HEK293 (cell line): ENCODE measurements at regions not wholly inside any gene's neighbourhood (a gene's known extent, or its start where the extent isn't known, plus 50 kb on each side); places are given as distances from the start of the nearest gene placed in this dataset.

Source experiments
- CTCF ChIA-PET: fragments of 350-600 bp; formaldehyde crosslinking; extraction: SDS; loops from one replicate; lab custom pipeline; 2021; ENCODE audit warnings: antibody characterized with exemption; lab: Yijun Ruan, JAX
- POLR2A ChIA-PET: fragments of 300-600 bp; formaldehyde crosslinking; extraction: SDS; loops from one replicate; lab custom pipeline; 2020; ENCODE audit warnings: antibody characterized with exemption, inconsistent platforms; lab: Yijun Ruan, JAX
- H3K27ac ChIP-seq: fragments of 200-500 bp; sonication (Bioruptor generic); 2 replicates; pipeline ENCODE4 v1.5.1; 2014; ENCODE audit warnings: low read depth, low read length, control low read depth, inconsistent platforms; ENCODE audit errors: extremely low read depth
- H3K36me3 ChIP-seq, 2 experiments: fragments of 200-500 bp in 1 of 2; sonication (Bioruptor generic) in 1 of 2; 1 replicate in 1 of 2; 2 replicates in 1 of 2; pipeline ENCODE4 v1.5.1; 2014 to 2017; ENCODE audit warnings: inconsistent platforms in 2 of 2, low read length in 2 of 2; ENCODE audit not compliant: control insufficient read depth in 2 of 2, insufficient read depth in 1 of 2
- H3K4me1 ChIP-seq: fragments of 200-500 bp; sonication (Bioruptor generic); 2 replicates; pipeline ENCODE4 v1.5.1; 2014; ENCODE audit warnings: mild to moderate bottlenecking, low read length, inconsistent platforms; ENCODE audit not compliant: control insufficient read depth, insufficient read depth
- H3K4me3 ChIP-seq: 2 replicates; pipeline ENCODE4 v1.5.1; 2011; ENCODE audit warnings: low read depth, mild to moderate bottlenecking, control low read depth, low read length, moderate library complexity
- H3K9me3 ChIP-seq: fragments of 200-500 bp; sonication (Bioruptor generic); 2 replicates; pipeline ENCODE4 v1.5.1; 2014; ENCODE audit warnings: low read depth, low read length, inconsistent platforms; ENCODE audit not compliant: control insufficient read depth, insufficient read depth
- GLI4 ChIP-seq: fragments of 450-650 bp; formaldehyde crosslinking; IDR thresholded peaks from 2 replicates; pipeline ENCODE4 v1.5.1; 2016; ENCODE audit warnings: missing biosample characterization, missing genetic modification characterization
- KLF7 ChIP-seq: fragments of 450-650 bp; formaldehyde crosslinking; IDR thresholded peaks from 2 replicates; pipeline ENCODE4 v1.5.1; 2016; ENCODE audit warnings: missing biosample characterization, missing genetic modification characterization, borderline replicate concordance
- PRDM1 ChIP-seq: fragments of 450-650 bp; formaldehyde crosslinking; IDR thresholded peaks from 2 replicates; pipeline ENCODE4; 2016; ENCODE audit warnings: missing biosample characterization, missing genetic modification characterization
- YY2 ChIP-seq: fragments of 450-650 bp; formaldehyde crosslinking; IDR thresholded peaks from 2 replicates; pipeline ENCODE4 v1.5.1; 2016; ENCODE audit warnings: missing biosample characterization, missing genetic modification characterization
- ZBTB7A ChIP-seq: fragments of 450-650 bp; formaldehyde crosslinking; IDR thresholded peaks from 2 replicates; pipeline ENCODE4 v1.5.1; 2016; ENCODE audit warnings: low read depth, missing biosample characterization, missing genetic modification characterization
- ZNF140 ChIP-seq: fragments of 450-650 bp; formaldehyde crosslinking; IDR thresholded peaks from 2 replicates; pipeline ENCODE4 v1.5.1; 2016; ENCODE audit warnings: missing biosample characterization, missing genetic modification characterization
- ZNF248 ChIP-seq: fragments of 450-650 bp; formaldehyde crosslinking; IDR thresholded peaks from 2 replicates; pipeline ENCODE4 v1.5.1; 2017; ENCODE audit warnings: missing biosample characterization, missing genetic modification characterization
- ZNF311 ChIP-seq: fragments of 450-650 bp; formaldehyde crosslinking; IDR thresholded peaks from 2 replicates; pipeline ENCODE4 v1.5.1; 2017; ENCODE audit warnings: missing biosample characterization, missing genetic modification characterization, borderline replicate concordance
- ZNF76 ChIP-seq: fragments of 450-650 bp; formaldehyde crosslinking; IDR thresholded peaks from 2 replicates; pipeline ENCODE4; 2016; ENCODE audit warnings: low read depth, missing biosample characterization, missing genetic modification characterization, borderline replicate concordance
- TF ChIP-seq, protein P1 (sequence below): fragments of 450-650 bp; formaldehyde crosslinking; IDR thresholded peaks from 2 replicates; pipeline ENCODE4 v1.5.1; 2016; ENCODE audit warnings: missing biosample characterization, missing genetic modification characterization, borderline replicate concordance
- TF ChIP-seq, protein P2 (sequence below): IDR thresholded peaks from 2 replicates; pipeline ENCODE4 v1.6.1; 2011; ENCODE audit warnings: mild to moderate bottlenecking, low read depth, low read length, borderline replicate concordance
- TF ChIP-seq, protein P3 (sequence below): fragments of 450-650 bp; formaldehyde crosslinking; IDR thresholded peaks from 2 replicates; pipeline ENCODE4 v1.5.1; 2016; ENCODE audit warnings: missing biosample characterization, missing genetic modification characterization
- TF ChIP-seq, protein P4 (sequence below): fragments of 450-650 bp; formaldehyde crosslinking; conservative IDR thresholded peaks from 2 replicates; pipeline ENCODE4 v1.5.1; 2016; ENCODE audit warnings: low read depth, missing biosample characterization, missing genetic modification characterization
- TF ChIP-seq, protein P5 (sequence below): fragments of 450-650 bp; formaldehyde crosslinking; IDR thresholded peaks from 2 replicates; pipeline ENCODE4 v1.5.1; 2016; ENCODE audit warnings: missing biosample characterization, missing genetic modification characterization

DNA sequence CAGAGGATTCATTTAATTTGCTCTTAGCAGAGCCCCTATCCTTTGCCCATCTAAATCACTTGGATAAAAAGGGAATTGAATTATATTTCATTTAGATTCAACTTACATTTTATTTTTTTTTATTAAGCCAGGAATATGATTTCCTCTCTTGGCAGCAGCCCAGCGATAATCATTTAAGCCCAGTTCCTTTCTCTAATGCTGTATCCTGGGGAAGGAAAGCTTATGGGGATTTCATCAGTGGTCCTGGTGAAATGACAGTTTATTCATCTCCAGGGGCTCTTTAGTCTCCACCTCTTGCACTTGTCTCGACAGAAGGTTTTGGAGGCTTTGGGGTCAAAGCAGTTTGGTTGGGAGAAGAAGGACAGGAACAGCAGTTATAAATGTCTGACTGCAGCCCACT, 50.4 kb upstream of the LRRC8D start:
- H3K9me3 ChIP-seq = no peaks in the 10 kb centered on the region
- no peak overlapping the region for H3K4me3 ChIP-seq
- no peak overlapping the region for H3K27ac ChIP-seq
- POLR2A ChIA-PET = no interaction called here
- no peaks in the 10 kb centered on the region for H3K4me1 ChIP-seq
- CTCF ChIA-PET = interaction anchor here (1.9 kb wide), 1 partner anchor 8 kb away, joined by 10 read pairs; no protein-coding TSS in a partner anchor
- no peak for TF ChIP-seq ZNF140 (tag by site-specific recombination)
- no peak for TF ChIP-seq ZNF76 (tag by site-specific recombination)
- no peak for TF ChIP-seq ZNF311 (tag by site-specific recombination)
- TF ChIP-seq, protein P1, sequence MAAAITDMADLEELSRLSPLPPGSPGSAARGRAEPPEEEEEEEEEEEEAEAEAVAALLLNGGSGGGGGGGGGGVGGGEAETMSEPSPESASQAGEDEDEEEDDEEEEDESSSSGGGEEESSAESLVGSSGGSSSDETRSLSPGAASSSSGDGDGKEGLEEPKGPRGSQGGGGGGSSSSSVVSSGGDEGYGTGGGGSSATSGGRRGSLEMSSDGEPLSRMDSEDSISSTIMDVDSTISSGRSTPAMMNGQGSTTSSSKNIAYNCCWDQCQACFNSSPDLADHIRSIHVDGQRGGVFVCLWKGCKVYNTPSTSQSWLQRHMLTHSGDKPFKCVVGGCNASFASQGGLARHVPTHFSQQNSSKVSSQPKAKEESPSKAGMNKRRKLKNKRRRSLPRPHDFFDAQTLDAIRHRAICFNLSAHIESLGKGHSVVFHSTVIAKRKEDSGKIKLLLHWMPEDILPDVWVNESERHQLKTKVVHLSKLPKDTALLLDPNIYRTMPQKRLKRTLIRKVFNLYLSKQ (tag by site-specific recombination) = no peak
- TF ChIP-seq, protein P2, sequence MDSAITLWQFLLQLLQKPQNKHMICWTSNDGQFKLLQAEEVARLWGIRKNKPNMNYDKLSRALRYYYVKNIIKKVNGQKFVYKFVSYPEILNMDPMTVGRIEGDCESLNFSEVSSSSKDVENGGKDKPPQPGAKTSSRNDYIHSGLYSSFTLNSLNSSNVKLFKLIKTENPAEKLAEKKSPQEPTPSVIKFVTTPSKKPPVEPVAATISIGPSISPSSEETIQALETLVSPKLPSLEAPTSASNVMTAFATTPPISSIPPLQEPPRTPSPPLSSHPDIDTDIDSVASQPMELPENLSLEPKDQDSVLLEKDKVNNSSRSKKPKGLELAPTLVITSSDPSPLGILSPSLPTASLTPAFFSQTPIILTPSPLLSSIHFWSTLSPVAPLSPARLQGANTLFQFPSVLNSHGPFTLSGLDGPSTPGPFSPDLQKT = no peak
- TF ChIP-seq, protein P3, sequence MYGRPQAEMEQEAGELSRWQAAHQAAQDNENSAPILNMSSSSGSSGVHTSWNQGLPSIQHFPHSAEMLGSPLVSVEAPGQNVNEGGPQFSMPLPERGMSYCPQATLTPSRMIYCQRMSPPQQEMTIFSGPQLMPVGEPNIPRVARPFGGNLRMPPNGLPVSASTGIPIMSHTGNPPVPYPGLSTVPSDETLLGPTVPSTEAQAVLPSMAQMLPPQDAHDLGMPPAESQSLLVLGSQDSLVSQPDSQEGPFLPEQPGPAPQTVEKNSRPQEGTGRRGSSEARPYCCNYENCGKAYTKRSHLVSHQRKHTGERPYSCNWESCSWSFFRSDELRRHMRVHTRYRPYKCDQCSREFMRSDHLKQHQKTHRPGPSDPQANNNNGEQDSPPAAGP = no peak
- no peak for TF ChIP-seq YY2 (tag by site-specific recombination)
- no peak for TF ChIP-seq ZNF248 (tag by site-specific recombination)
- TF ChIP-seq KLF7 = no peak
- TF ChIP-seq PRDM1 (tag by site-specific recombination) = no peak
- TF ChIP-seq ZBTB7A (tag by site-specific recombination) = no peak
- TF ChIP-seq, protein P4, sequence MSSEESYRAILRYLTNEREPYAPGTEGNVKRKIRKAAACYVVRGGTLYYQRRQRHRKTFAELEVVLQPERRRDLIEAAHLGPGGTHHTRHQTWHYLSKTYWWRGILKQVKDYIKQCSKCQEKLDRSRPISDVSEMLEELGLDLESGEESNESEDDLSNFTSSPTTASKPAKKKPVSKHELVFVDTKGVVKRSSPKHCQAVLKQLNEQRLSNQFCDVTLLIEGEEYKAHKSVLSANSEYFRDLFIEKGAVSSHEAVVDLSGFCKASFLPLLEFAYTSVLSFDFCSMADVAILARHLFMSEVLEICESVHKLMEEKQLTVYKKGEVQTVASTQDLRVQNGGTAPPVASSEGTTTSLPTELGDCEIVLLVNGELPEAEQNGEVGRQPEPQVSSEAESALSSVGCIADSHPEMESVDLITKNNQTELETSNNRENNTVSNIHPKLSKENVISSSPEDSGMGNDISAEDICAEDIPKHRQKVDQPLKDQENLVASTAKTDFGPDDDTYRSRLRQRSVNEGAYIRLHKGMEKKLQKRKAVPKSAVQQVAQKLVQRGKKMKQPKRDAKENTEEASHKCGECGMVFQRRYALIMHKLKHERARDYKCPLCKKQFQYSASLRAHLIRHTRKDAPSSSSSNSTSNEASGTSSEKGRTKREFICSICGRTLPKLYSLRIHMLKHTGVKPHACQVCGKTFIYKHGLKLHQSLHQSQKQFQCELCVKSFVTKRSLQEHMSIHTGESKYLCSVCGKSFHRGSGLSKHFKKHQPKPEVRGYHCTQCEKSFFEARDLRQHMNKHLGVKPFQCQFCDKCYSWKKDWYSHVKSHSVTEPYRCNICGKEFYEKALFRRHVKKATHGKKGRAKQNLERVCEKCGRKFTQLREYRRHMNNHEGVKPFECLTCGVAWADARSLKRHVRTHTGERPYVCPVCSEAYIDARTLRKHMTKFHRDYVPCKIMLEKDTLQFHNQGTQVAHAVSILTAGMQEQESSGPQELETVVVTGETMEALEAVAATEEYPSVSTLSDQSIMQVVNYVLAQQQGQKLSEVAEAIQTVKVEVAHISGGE (tag by site-specific recombination) = no peak
- TF ChIP-seq, protein P5, sequence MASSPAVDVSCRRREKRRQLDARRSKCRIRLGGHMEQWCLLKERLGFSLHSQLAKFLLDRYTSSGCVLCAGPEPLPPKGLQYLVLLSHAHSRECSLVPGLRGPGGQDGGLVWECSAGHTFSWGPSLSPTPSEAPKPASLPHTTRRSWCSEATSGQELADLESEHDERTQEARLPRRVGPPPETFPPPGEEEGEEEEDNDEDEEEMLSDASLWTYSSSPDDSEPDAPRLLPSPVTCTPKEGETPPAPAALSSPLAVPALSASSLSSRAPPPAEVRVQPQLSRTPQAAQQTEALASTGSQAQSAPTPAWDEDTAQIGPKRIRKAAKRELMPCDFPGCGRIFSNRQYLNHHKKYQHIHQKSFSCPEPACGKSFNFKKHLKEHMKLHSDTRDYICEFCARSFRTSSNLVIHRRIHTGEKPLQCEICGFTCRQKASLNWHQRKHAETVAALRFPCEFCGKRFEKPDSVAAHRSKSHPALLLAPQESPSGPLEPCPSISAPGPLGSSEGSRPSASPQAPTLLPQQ (tag by site-specific recombination) = no peak
- TF ChIP-seq GLI4 (tag by site-specific recombination) = no peak
- no peaks in the 10 kb centered on the region for H3K36me3 ChIP-seq
